ENCODE measurements at regions not wholly inside any gene's neighbourhood (a gene's known extent, or its start where the extent isn't known, plus 50 kb on each side); places are given as distances from the start of the nearest gene placed in this dataset.

- DNase-seq = no peak
These were observed 50.0 kb upstream of the TRPM1 start for GRCh38 chr15:31151301-31152233.

- no peak for DNase-seq
These were observed 52.0 kb upstream of the TRPM1 start for GRCh38 chr15:31153531-31153930.

- DNase-seq = no peak
These were observed 53.6 kb upstream of the TRPM1 start for GRCh38 chr15:31155151-31155550.

- no peak for DNase-seq
These were observed 54.7 kb upstream of the TRPM1 start for GRCh38 chr15:31156226-31156625.

GRCh38 chr15:31156808-31157207, 55.3 kb upstream of the TRPM1 start:
- DNase-seq = no peak

GRCh38 chr15:31157644-31158069, 56.1 kb upstream of the TRPM1 start:
- no peak for DNase-seq

GRCh38 chr15:31158858-31159569, 57.5 kb upstream of the TRPM1 start:
- DNase-seq = no peak

- no peak for DNase-seq
These were observed 58.3 kb upstream of the TRPM1 start for GRCh38 chr15:31159837-31160236.

- no peak for DNase-seq
These were observed 58.8 kb upstream of the TRPM1 start for GRCh38 chr15:31160297-31160696.

- no peak for DNase-seq
These were observed 59.4 kb upstream of the TRPM1 start for GRCh38 chr15:31160740-31161495.

GRCh38 chr15:31161951-31162350, 60.4 kb upstream of the TRPM1 start:
- no peak for DNase-seq

GRCh38 chr15:31162721-31163510, 61.4 kb upstream of the TRPM1 start:
- no peak for DNase-seq

- DNase-seq = no peak
These were observed 62.4 kb upstream of the TRPM1 start for GRCh38 chr15:31163769-31164572.

- no peak for DNase-seq
These were observed 63.0 kb upstream of the TRPM1 start for GRCh38 chr15:31164573-31164912.

- DNase-seq = no peak
These were observed 68.0 kb upstream of the TRPM1 start for GRCh38 chr15:31169558-31169957.

GRCh38 chr15:31171731-31172130, 70.2 kb upstream of the TRPM1 start:
- no peak for DNase-seq

GRCh38 chr15:31172606-31173005, 71.1 kb upstream of the TRPM1 start:
- no peak for DNase-seq

- DNase-seq = no peak
These were observed 72.4 kb upstream of the TRPM1 start for GRCh38 chr15:31173790-31174450.

- DNase-seq = no peak
These were observed 74.0 kb upstream of the TRPM1 start for GRCh38 chr15:31175484-31175883.

- DNase-seq = no peak
These were observed 76.4 kb upstream of the TRPM1 start for GRCh38 chr15:31177951-31178350.

GRCh38 chr15:31178705-31179104, 77.2 kb upstream of the TRPM1 start:
- DNase-seq = no peak
